ENCODE measurements at regions not wholly inside any gene's neighbourhood (a gene's known extent, or its start where the extent isn't known, plus 50 kb on each side); places are given as distances from the start of the nearest gene placed in this dataset.

GRCh38 chr10:81073155-81073554 is 535.5 kb downstream of the SH2D4B start:
- no peak overlapping the region for H3K27ac ChIP-seq (ENCODE audit: low read depth in 2 of 2, low read length in 1 of 2)
- no peaks in the 10 kb centered on the region for H4K20me1 ChIP-seq (ENCODE audit: insufficient read depth)
- ChIA-PET POLR2A (no interaction called here), CTCF (interaction anchor here (2.4 kb wide), 1 partner anchor 10 kb away, joined by 5 read pairs; no protein-coding TSS in a partner anchor)
- no peak overlapping the region for H2AFZ ChIP-seq (ENCODE audit: low read depth)
- no peaks in the 10 kb centered on the region for H3K9me3 ChIP-seq
- no peaks in the 10 kb centered on the region for H3K4me1 ChIP-seq (ENCODE audit: control insufficient read depth in 1 of 2, insufficient read depth in 2 of 2, low read depth in 1 of 2, low read length in 1 of 2)
- WGBS (ENCODE audit: low lambda C conversion rate) = 6% methylated on average over 2 of the region's 2 CpGs
- no peaks in the 10 kb centered on the region for H3K36me3 ChIP-seq (replicated peaks in 1 of 2; ENCODE audit: control insufficient read depth in 1 of 2, insufficient read depth in 2 of 2, low read length in 1 of 2)
- H3K4me3 ChIP-seq (ENCODE audit: low read depth in 2 of 2, low read length in 1 of 2) = no peak overlapping the region
- no peaks in the 10 kb centered on the region for H3K27me3 ChIP-seq (ENCODE audit: insufficient read depth)
- no peak for DNase-seq
- no peak overlapping the region for H3K4me2 ChIP-seq
- no peaks in the 10 kb centered on the region for H3K9me2 ChIP-seq
- H3K9ac ChIP-seq = no peak overlapping the region
- no peaks in the 10 kb centered on the region for H3F3A ChIP-seq (replicated peaks; ENCODE audit: insufficient read depth)
- H3K79me2 ChIP-seq (ENCODE audit: insufficient read depth) = no peaks in the 10 kb centered on the region
- no peak for TF ChIP-seq MAX (IDR thresholded peaks at IDR 0.05; ENCODE audit: low read depth)
- no peak for TF ChIP-seq POLR2AphosphoS5 (IDR thresholded peaks at IDR 0.05; ENCODE audit: low read depth, low read length)
- TF ChIP-seq IRF3 (IDR thresholded peaks at IDR 0.05; ENCODE audit: low read depth, low read length) = no peak
- no peak for TF ChIP-seq CTCF (IDR thresholded peaks at IDR 0.05)
- no peak for TF ChIP-seq FOSL2 (IDR thresholded peaks at IDR 0.05; ENCODE audit: borderline replicate concordance, low read depth)
- no peak for TF ChIP-seq GATA2 (CRISPR knock-in tag; IDR thresholded peaks at IDR 0.05)
- TF ChIP-seq TCF12 (IDR thresholded peaks at IDR 0.05) = no peak
- TF ChIP-seq USF2 (IDR thresholded peaks at IDR 0.05; ENCODE audit: borderline replicate concordance, low read depth, low read length) = no peak
- no peak for TF ChIP-seq JUND (IDR thresholded peaks at IDR 0.05)
- TF ChIP-seq EZH2phosphoT487 (IDR thresholded peaks at IDR 0.05; ENCODE audit: borderline replicate concordance, low read depth) = no peak
- TF ChIP-seq FOXJ3 (CRISPR knock-in tag; IDR thresholded peaks at IDR 0.05) = no peak
- TF ChIP-seq EP300 (IDR thresholded peaks at IDR 0.05; ENCODE audit: borderline replicate concordance in 1 of 2, low read depth in 1 of 2, low read length in 1 of 2) = no peak
- no peak for TF ChIP-seq PBX3 (IDR thresholded peaks at IDR 0.05)
- TF ChIP-seq MEF2A (IDR thresholded peaks at IDR 0.05; ENCODE audit: borderline replicate concordance, low read depth) = no peak
- TF ChIP-seq TEAD4 (IDR thresholded peaks at IDR 0.05; ENCODE audit: borderline replicate concordance, insufficient read depth) = no peak
- no peak for TF ChIP-seq ELF1 (IDR thresholded peaks at IDR 0.05)
